ENCODE measurements at regions not wholly inside any gene's neighbourhood (a gene's known extent, or its start where the extent isn't known, plus 50 kb on each side); places are given as distances from the start of the nearest gene placed in this dataset.

DNA sequence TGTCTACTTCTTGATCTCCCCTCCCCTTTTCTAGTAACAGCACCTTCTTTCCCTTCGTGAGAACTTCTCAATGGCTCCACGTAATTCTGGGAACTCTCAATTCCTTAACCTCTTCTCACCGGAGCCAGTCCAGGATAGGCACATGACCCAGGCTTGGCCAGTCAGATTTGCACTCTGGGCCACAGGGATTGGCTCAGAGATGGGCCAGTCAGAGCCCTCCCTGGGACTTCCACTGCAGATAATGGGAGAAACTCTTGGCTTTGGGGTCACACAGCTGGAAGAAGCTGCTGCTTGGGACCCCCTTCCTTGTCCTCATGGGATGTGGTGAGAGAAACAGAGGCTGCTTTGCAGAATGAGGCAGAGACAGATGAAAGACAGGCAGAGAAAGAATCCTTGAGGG is 302.3 kb downstream of the PTPRU start:
- Mint-ChIP-seq H3K4me3 (no peak overlapping the region), H3K27me3 (ENCODE audit: low read depth) (peaks cover 3% of the 10 kb centered on the region), H3K36me3 (ENCODE audit: low read depth) (no peaks in the 10 kb centered on the region), H3K9me3 (no peaks in the 10 kb centered on the region), H3K27ac (no peak overlapping the region), H3K4me1 (ENCODE audit: low read depth) (no peaks in the 10 kb centered on the region)
- DNase-seq (ENCODE audit: low spot score), result no peak

DNA sequence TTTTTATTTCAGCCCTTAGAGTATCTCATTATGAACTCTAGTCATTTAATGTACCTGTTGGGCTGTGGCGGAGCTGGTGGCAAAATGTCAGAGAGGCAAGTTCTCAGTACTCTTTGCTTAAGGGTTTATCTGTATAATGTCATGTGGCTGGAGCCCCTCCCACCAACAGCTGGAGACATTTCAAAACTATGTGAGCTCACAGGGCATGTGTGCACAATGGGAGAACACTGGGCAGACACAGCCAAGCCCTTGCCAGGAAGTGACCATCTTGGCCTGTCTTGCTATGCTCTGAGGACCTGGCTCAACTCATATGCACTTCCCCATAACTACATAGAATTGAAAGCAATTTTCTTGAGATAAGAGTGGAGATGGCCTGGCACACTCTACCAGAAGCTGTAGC is 296.4 kb downstream of the PTPRU start:
- H3K36me3 Mint-ChIP-seq (ENCODE audit: low read depth), result no peaks in the 10 kb centered on the region
- DNase-seq (ENCODE audit: low spot score), result no peak
- peaks cover 21% of the 10 kb centered on the region for H3K9me3 Mint-ChIP-seq
- peaks cover 3% of the 10 kb centered on the region for H3K27me3 Mint-ChIP-seq (ENCODE audit: low read depth)
- no peaks in the 10 kb centered on the region for H3K4me1 Mint-ChIP-seq (ENCODE audit: low read depth)
- no peak overlapping the region for H3K27ac Mint-ChIP-seq
- no peak overlapping the region for H3K4me3 Mint-ChIP-seq

- Mint-ChIP-seq H3K36me3 (ENCODE audit: low read depth) (no peaks in the 10 kb centered on the region), H3K27me3 (ENCODE audit: low read depth) (peaks cover 3% of the 10 kb centered on the region), H3K9me3 (peaks cover 21% of the 10 kb centered on the region), H3K27ac (no peak overlapping the region), H3K4me1 (ENCODE audit: low read depth) (no peaks in the 10 kb centered on the region), H3K4me3 (no peak overlapping the region)
- DNase-seq (ENCODE audit: low spot score), result no peak
Measured at GRCh38 chr1:29532285-29532684, 296.0 kb downstream of the PTPRU start.

DNA sequence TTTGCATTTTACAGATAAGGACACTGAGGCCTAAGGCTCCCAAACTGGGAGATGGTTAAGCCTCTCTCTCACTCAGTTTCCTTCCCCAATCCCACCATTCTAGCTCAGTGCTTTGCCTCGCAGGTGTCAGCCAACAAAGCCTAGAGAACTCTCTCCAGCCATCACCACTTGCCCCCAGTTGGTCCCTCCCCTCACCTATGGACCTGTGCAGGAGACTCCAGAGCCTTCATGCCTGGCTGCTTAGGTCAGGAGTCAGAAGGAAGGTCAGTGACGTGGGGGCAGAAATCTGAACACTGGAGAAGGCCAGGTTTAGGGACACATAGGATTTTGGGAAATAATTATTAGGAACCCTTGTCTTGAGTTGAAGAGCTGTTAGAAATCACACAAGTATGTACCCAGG is 295.3 kb downstream of the PTPRU start:
- Mint-ChIP-seq H3K27me3 (ENCODE audit: low read depth) (peaks cover 3% of the 10 kb centered on the region), H3K4me3 (no peak overlapping the region), H3K27ac (no peak overlapping the region), H3K36me3 (ENCODE audit: low read depth) (no peaks in the 10 kb centered on the region), H3K4me1 (ENCODE audit: low read depth) (no peaks in the 10 kb centered on the region), H3K9me3 (peaks cover 21% of the 10 kb centered on the region)
- DNase-seq (ENCODE audit: low spot score), result no peak

GRCh38 chr1:29529677-29530278 is 293.5 kb downstream of the PTPRU start:
- no peaks in the 10 kb centered on the region for H3K36me3 Mint-ChIP-seq (ENCODE audit: low read depth)
- H3K4me3 Mint-ChIP-seq, result no peak overlapping the region
- H3K27ac Mint-ChIP-seq, result no peak overlapping the region
- H3K9me3 Mint-ChIP-seq, result peaks cover 21% of the 10 kb centered on the region
- H3K4me1 Mint-ChIP-seq (ENCODE audit: low read depth), result no peaks in the 10 kb centered on the region
- no peaks in the 10 kb centered on the region for H3K27me3 Mint-ChIP-seq (ENCODE audit: low read depth)
- DNase-seq (ENCODE audit: low spot score), result no peak

- H3K27ac Mint-ChIP-seq, result no peak overlapping the region
- H3K4me1 Mint-ChIP-seq (ENCODE audit: low read depth), result no peaks in the 10 kb centered on the region
- H3K9me3 Mint-ChIP-seq, result peaks cover 21% of the 10 kb centered on the region
- no peaks in the 10 kb centered on the region for H3K27me3 Mint-ChIP-seq (ENCODE audit: low read depth)
- no peak for DNase-seq (ENCODE audit: low spot score)
- H3K36me3 Mint-ChIP-seq (ENCODE audit: low read depth), result no peaks in the 10 kb centered on the region
- H3K4me3 Mint-ChIP-seq, result no peak overlapping the region
Measured at GRCh38 chr1:29527314-29528004, 291.1 kb downstream of the PTPRU start.

DNA sequence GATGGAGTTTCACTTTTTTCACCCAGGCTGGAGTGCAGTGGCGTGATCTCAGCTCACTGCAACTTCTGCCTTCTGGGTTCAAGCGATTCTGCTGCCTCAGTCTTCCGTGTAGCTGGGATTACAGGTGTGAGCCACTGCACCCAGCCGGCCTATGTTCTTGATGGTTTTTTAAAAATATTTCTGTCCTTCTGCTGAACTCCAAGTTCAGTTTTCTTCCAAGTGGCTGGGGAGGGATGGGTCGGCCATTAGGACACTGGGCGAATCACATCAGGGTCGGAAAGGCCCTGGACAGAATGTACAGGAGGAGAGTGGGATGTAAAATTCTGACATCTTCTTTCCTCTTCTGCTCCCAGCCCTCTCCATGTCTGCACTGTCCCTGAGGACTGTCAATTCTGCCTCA is 289.6 kb downstream of the PTPRU start:
- Mint-ChIP-seq H3K27ac (no peak overlapping the region), H3K4me3 (no peak overlapping the region), H3K27me3 (ENCODE audit: low read depth) (no peaks in the 10 kb centered on the region)

DNA sequence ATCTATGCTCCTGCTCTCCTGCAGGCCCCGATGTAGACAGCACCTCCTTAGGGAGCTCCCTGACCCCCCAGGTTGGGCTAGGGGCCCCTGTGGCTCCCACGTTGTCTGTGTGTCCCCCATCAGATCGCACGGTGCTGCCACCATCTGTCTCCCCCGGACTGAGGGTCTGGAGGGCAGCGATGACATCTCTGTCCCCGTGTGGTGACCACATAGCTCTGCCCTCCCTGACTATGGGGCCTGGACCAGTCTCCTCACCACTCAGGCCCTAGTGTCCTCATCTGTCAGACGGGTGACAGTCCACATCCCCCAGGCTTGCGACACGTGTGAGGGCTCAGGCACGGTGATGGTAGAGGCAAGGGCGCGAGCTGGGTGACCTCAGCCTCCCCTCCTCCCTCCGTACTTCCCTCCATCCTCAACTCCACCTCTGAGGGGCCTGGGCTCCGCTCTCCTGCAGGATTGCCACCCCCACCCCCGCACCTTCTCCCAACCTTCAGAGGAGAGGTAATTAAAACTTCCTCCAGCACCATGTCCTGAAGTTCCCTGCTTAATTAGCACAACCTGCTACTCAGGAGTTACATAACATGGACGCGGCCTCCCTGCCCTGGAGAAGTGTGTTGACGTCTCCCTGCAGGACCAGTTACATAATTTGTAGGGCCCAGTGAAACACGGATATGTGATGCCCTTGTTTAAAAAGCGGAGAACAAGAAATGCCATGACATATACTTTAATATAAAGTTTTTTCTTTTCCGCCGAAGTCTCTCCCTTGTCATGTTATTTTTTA is 288.2 kb downstream of the PTPRU start:
- no peak for DNase-seq (ENCODE audit: low spot score)
- Mint-ChIP-seq H3K27ac (no peak overlapping the region), H3K36me3 (ENCODE audit: low read depth) (no peaks in the 10 kb centered on the region), H3K4me1 (ENCODE audit: low read depth) (no peaks in the 10 kb centered on the region), H3K4me3 (no peak overlapping the region), H3K27me3 (ENCODE audit: low read depth) (no peaks in the 10 kb centered on the region), H3K9me3 (peaks cover 14% of the 10 kb centered on the region)

More for the DNA sequence above, 289.6 kb downstream of the PTPRU start:
- H3K36me3 Mint-ChIP-seq (ENCODE audit: low read depth), result no peaks in the 10 kb centered on the region
- H3K4me1 Mint-ChIP-seq (ENCODE audit: low read depth), result no peaks in the 10 kb centered on the region
- DNase-seq (ENCODE audit: low spot score), result no peak
- H3K9me3 Mint-ChIP-seq, result peaks cover 21% of the 10 kb centered on the region

- H3K27ac Mint-ChIP-seq, result no peak overlapping the region
- H3K4me1 Mint-ChIP-seq (ENCODE audit: low read depth), result no peaks in the 10 kb centered on the region
- DNase-seq (ENCODE audit: low spot score), result no peak
- peaks cover 5% of the 10 kb centered on the region for H3K9me3 Mint-ChIP-seq
- no peaks in the 10 kb centered on the region for H3K27me3 Mint-ChIP-seq (ENCODE audit: low read depth)
- H3K36me3 Mint-ChIP-seq (ENCODE audit: low read depth), result no peaks in the 10 kb centered on the region
- H3K4me3 Mint-ChIP-seq, result no peak overlapping the region
Measured at GRCh38 chr1:29523576-29523975, 287.3 kb downstream of the PTPRU start.

DNA sequence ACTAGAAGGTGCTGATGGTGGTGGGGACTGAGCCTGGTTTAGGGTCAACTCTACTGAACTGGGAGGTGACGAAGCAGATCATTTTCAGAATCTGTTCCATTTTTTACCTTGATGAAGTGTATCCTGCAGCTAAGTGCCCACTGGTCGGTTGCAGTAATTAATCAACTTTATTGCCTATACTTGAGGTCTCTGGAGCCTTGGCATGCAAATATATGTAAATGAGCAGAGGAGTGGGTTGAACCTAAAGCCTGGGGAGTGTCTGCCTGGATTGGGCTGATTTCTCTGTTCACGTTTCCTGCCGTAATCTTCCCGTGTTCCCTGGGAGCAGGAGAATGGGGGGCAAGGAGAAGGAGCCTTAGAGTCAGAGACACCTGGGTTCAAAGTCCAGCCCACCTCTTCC is 286.8 kb downstream of the PTPRU start:
- H3K9me3 Mint-ChIP-seq, result peaks cover 2% of the 10 kb centered on the region
- H3K4me3 Mint-ChIP-seq, result no peak overlapping the region
- H3K27ac Mint-ChIP-seq, result no peak overlapping the region
- DNase-seq (ENCODE audit: low spot score), result no peak
- H3K36me3 Mint-ChIP-seq (ENCODE audit: low read depth), result no peaks in the 10 kb centered on the region
- H3K27me3 Mint-ChIP-seq (ENCODE audit: low read depth), result no peaks in the 10 kb centered on the region
- H3K4me1 Mint-ChIP-seq (ENCODE audit: low read depth), result no peaks in the 10 kb centered on the region

DNA sequence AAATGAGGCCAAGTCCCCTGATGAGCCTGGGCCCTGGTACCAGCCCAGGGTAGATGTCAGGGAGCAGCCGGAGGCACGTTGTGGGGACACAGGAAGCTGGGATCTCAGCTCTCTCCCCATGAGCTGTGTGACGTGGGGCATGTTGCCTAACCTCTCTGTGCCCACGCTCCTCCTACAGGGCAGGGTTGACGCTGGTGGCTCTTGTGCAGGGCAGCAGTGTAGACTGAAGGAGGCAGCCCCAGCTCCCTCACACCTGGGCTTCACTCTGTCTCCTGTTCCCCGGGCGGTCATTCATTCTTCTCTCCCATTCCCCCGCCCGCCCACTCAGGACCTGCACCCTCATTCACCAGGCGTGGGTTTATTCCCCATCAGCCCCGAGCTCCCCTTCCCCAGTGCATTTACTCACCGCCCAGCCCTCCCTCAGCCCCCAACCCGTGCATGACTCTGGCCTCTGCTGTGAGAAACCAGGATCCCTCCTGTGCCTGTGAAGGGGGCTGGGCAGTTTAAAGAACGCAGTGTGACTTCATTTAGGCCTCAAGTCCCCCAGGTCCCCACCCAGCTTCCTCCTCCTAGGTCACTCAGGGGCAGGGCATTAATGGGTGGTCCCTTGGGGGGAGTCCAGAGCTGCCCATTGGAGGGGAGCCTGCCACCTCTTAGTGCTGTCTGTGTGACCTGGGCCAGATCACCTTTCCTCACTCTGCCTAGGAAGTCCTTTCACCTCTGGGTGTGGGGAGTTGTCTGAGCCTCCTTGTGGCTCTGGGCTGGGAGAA is 285.7 kb downstream of the PTPRU start:
- no peak for DNase-seq (ENCODE audit: low spot score)
- Mint-ChIP-seq H3K36me3 (ENCODE audit: low read depth) (no peaks in the 10 kb centered on the region), H3K4me3 (no peak overlapping the region), H3K27me3 (ENCODE audit: low read depth) (no peaks in the 10 kb centered on the region), H3K9me3 (no peaks in the 10 kb centered on the region), H3K4me1 (ENCODE audit: low read depth) (no peaks in the 10 kb centered on the region), H3K27ac (no peak overlapping the region)

GRCh38 chr1:29521438-29521715 is 285.1 kb downstream of the PTPRU start:
- Mint-ChIP-seq H3K36me3 (ENCODE audit: low read depth) (no peaks in the 10 kb centered on the region), H3K27me3 (ENCODE audit: low read depth) (no peaks in the 10 kb centered on the region), H3K4me1 (ENCODE audit: low read depth) (no peaks in the 10 kb centered on the region), H3K4me3 (no peak overlapping the region), H3K9me3 (no peaks in the 10 kb centered on the region), H3K27ac (no peak overlapping the region)
- no peak for DNase-seq (ENCODE audit: low spot score)

DNA sequence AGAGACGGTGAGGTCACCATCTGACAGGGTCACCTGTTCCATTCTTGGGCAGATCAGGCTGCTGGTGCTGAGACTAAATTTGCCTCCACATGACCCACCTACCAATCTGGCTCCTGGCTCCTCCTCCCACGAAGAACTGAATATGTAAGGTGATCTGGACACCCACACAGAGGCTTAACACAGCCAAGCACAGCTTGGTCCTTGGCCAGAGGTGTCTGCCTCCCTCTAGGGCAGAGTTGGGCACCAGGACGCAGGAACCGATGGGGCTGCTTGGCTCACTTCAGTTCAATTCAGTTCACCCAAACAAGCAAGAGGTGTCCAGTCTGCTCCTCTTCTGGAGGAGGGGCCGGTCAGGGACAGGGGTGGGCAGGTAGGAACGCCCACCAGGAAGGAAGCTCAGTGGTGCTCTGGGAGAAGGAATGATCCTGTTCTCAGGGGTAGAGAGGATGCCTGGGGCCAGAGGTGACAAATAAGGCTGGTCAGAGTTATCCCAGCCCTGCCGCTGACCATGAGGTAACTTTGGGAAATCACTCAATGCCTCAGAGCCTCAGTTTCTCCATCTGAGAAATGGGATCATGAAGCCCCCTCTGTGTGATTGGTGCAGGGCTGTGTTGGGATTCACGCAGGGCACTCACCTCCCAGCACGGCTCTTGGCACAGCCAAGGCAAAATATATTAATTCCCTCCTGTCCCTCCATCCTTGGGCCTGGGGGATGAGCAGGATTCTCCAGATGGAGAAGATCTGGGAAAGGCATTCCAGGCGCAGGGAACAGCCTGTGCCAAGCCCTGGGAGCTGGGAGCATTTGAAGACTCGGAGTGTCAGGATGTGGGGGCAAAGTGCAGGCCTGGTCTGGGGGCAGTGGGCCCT is 284.5 kb downstream of the PTPRU start:
- no peaks in the 10 kb centered on the region for H3K9me3 Mint-ChIP-seq
- H3K27me3 Mint-ChIP-seq (ENCODE audit: low read depth), result no peaks in the 10 kb centered on the region
- no peaks in the 10 kb centered on the region for H3K4me1 Mint-ChIP-seq (ENCODE audit: low read depth)
- H3K36me3 Mint-ChIP-seq (ENCODE audit: low read depth), result no peaks in the 10 kb centered on the region
- no peak overlapping the region for H3K27ac Mint-ChIP-seq
- H3K4me3 Mint-ChIP-seq, result no peak overlapping the region
- DNase-seq (ENCODE audit: low spot score), result no peak
